ENCODE measurements at regions not wholly inside any gene's neighbourhood (a gene's known extent, or its start where the extent isn't known, plus 50 kb on each side); places are given as distances from the start of the nearest gene placed in this dataset.

DNA sequence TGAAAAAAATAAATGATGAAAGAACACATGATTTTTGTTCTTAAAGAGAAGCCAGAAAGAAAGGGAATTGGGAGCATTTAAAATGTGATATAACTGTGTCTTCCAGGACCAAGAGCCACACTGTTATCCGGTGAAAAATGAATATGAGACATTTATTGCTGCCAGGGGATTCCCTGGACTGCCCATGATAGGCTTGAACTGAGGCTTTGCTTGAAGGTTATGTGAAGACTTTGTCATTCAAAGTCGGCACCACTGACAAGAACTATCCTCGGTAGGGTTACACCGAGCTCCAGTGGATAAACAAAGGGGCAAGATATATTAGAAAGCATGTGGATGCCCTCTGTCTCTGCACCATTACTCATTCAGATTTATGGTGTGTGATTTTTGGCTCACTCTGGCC is 125.4 kb upstream of the MINDY3 start:
- WGBS (ENCODE audit: insufficient coverage), result 100% methylated on average over 2 of the region's 4 CpGs
- no peak overlapping the region for H3K4me3 ChIP-seq (replicated peaks in 1 of 3; ENCODE audit: low read depth in 2 of 3, low read length in 3 of 3)
- TF ChIP-seq, protein P1, sequence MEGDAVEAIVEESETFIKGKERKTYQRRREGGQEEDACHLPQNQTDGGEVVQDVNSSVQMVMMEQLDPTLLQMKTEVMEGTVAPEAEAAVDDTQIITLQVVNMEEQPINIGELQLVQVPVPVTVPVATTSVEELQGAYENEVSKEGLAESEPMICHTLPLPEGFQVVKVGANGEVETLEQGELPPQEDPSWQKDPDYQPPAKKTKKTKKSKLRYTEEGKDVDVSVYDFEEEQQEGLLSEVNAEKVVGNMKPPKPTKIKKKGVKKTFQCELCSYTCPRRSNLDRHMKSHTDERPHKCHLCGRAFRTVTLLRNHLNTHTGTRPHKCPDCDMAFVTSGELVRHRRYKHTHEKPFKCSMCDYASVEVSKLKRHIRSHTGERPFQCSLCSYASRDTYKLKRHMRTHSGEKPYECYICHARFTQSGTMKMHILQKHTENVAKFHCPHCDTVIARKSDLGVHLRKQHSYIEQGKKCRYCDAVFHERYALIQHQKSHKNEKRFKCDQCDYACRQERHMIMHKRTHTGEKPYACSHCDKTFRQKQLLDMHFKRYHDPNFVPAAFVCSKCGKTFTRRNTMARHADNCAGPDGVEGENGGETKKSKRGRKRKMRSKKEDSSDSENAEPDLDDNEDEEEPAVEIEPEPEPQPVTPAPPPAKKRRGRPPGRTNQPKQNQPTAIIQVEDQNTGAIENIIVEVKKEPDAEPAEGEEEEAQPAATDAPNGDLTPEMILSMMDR (IDR thresholded peaks at IDR 0.05), result no peak

GRCh38 chr10:15990535-15991129 is 130.3 kb upstream of the MINDY3 start:
- no peaks in the 10 kb centered on the region for H3K36me3 Mint-ChIP-seq
- no peak overlapping the region for H3K4me3 Mint-ChIP-seq
- peaks cover 2 to 20% (median 9%) of the 10 kb centered on the region in 7 donors for H3K9me3 Mint-ChIP-seq
- Histone ChIP-seq H3K4me1 (ENCODE audit: control insufficient read depth in 1 of 2, insufficient read depth in 2 of 2, low read length in 2 of 2) (no peaks in the 10 kb centered on the region), H3K4me3 (replicated peaks in 1 of 3; ENCODE audit: low read depth in 2 of 3, low read length in 3 of 3) (no peak overlapping the region), H3K27ac (ENCODE audit: low read depth in 1 of 2, low read length in 2 of 2) (no peak overlapping the region), H3K36me3 (replicated peaks in 1 of 2; ENCODE audit: control insufficient read depth in 1 of 2, insufficient read depth in 2 of 2, low read length in 2 of 2) (no peaks in the 10 kb centered on the region), H3K4me2 (replicated peaks; ENCODE audit: extremely low read depth, low read length, poor library complexity, severe bottlenecking) (no peak overlapping the region), H2AFZ (ENCODE audit: insufficient read depth, low read depth, low read length, poor library complexity, severe bottlenecking) (no peak overlapping the region), H3K79me2 (ENCODE audit: insufficient read depth, low read length) (no peaks in the 10 kb centered on the region), H3K9me3 (replicated peaks in 1 of 2; ENCODE audit: control insufficient read depth in 1 of 2, insufficient read depth in 1 of 2, low read length in 2 of 2) (peaks cover 10 to 27% of the 10 kb centered on the region in 2 donors), H3K27me3 (ENCODE audit: control insufficient read depth in 2 of 2, insufficient read depth in 2 of 2, low read length in 2 of 2) (no peaks in the 10 kb centered on the region), H3K9ac (ENCODE audit: insufficient read depth, low read length, poor library complexity, severe bottlenecking) (no peak overlapping the region), H4K20me1 (ENCODE audit: insufficient read depth, low read length) (no peaks in the 10 kb centered on the region)
- intact Hi-C loops (cut with micrococcal nuclease), result no loop called here
- H3K27me3 Mint-ChIP-seq (ENCODE audit: low read depth in 3 of 3), result no peaks in the 10 kb centered on the region
- TF ChIP-seq, protein P1 (IDR thresholded peaks at IDR 0.05), result no peak
- no peak for DNase-seq
- 72% methylated on average over 4 of the region's 11 CpGs for WGBS (ENCODE audit: insufficient coverage)
- H3K4me1 Mint-ChIP-seq, result no peaks in the 10 kb centered on the region
- no peak overlapping the region for H3K27ac Mint-ChIP-seq

More for the DNA sequence above, 125.4 kb upstream of the MINDY3 start:
- Mint-ChIP-seq H3K9me3 (peaks cover 2 to 14% (median 2%) of the 10 kb centered on the region in 7 donors), H3K36me3 (no peaks in the 10 kb centered on the region), H3K27ac (no peak overlapping the region), H3K4me3 (no peak overlapping the region), H3K4me1 (no peaks in the 10 kb centered on the region), H3K27me3 (ENCODE audit: low read depth in 3 of 3) (no peaks in the 10 kb centered on the region)
- H3K27ac ChIP-seq (ENCODE audit: low read depth in 1 of 2, low read length in 2 of 2), result no peak overlapping the region
- H3K36me3 ChIP-seq (replicated peaks in 1 of 2; ENCODE audit: control insufficient read depth in 1 of 2, insufficient read depth in 2 of 2, low read length in 2 of 2), result no peaks in the 10 kb centered on the region
- H3K9me3 ChIP-seq (replicated peaks in 1 of 2; ENCODE audit: control insufficient read depth in 1 of 2, insufficient read depth in 1 of 2, low read length in 2 of 2), result peaks cover 14 to 16% of the 10 kb centered on the region in 2 donors
- no peaks in the 10 kb centered on the region for H3K27me3 ChIP-seq (ENCODE audit: control insufficient read depth in 2 of 2, insufficient read depth in 2 of 2, low read length in 2 of 2)
- no peaks in the 10 kb centered on the region for H3K79me2 ChIP-seq (ENCODE audit: insufficient read depth, low read length)
- no peaks in the 10 kb centered on the region for H4K20me1 ChIP-seq (ENCODE audit: insufficient read depth, low read length)
- H3K9ac ChIP-seq (ENCODE audit: insufficient read depth, low read length, poor library complexity, severe bottlenecking), result no peak overlapping the region
- no peak for DNase-seq
- H3K4me1 ChIP-seq (ENCODE audit: control insufficient read depth in 1 of 2, insufficient read depth in 2 of 2, low read length in 2 of 2), result no peaks in the 10 kb centered on the region
- H2AFZ ChIP-seq (ENCODE audit: insufficient read depth, low read depth, low read length, poor library complexity, severe bottlenecking), result no peak overlapping the region
- no peak overlapping the region for H3K4me2 ChIP-seq (replicated peaks; ENCODE audit: extremely low read depth, low read length, poor library complexity, severe bottlenecking)
- intact Hi-C loops (cut with micrococcal nuclease), result no loop called here

Measured in CD14-positive monocyte (primary cell).